NCI-H2171 (cell line): ENCODE measurements at regions not wholly inside any gene's neighbourhood (a gene's known extent, or its start where the extent isn't known, plus 50 kb on each side); places are given as distances from the start of the nearest gene placed in this dataset.
A peak's percentile ranks its signal among the peaks of the same experiment; 100 is the strongest.

Experiments
- DNase-seq: peaks from one replicate; lab custom pipeline; 2025; lab: John Stamatoyannopoulos, UW

- no peak for DNase-seq
Measured at GRCh38 chr2:51638811-51639210, 606.9 kb upstream of the NRXN1 start.

- DNase-seq, result no peak
Measured at GRCh38 chr2:51633073-51633472, 601.1 kb upstream of the NRXN1 start.

- no peak for DNase-seq
Measured at GRCh38 chr2:51629406-51629805, 597.5 kb upstream of the NRXN1 start.

- DNase-seq, result no peak
Measured at GRCh38 chr2:51628917-51629316, 597.0 kb upstream of the NRXN1 start.

GRCh38 chr2:51624995-51625394 lies 593.1 kb upstream of the NRXN1 start:
- no peak for DNase-seq

- no peak for DNase-seq
Measured at GRCh38 chr2:51620796-51621195, 588.9 kb upstream of the NRXN1 start.

- DNase-seq, result no peak
Measured at GRCh38 chr2:51619961-51620360, 588.0 kb upstream of the NRXN1 start.

- no peak for DNase-seq
Measured at GRCh38 chr2:51612387-51612786, 580.5 kb upstream of the NRXN1 start.

- DNase-seq, result no peak
Measured at GRCh38 chr2:51601706-51602105, 569.8 kb upstream of the NRXN1 start.

- peak; percentile 88 for DNase-seq
Measured at GRCh38 chr2:51597086-51597485, 565.2 kb upstream of the NRXN1 start.

GRCh38 chr2:51595836-51596235 lies 563.9 kb upstream of the NRXN1 start:
- DNase-seq, result no peak

GRCh38 chr2:51581636-51582267 lies 549.8 kb upstream of the NRXN1 start:
- DNase-seq, result no peak

- no peak for DNase-seq
Measured at GRCh38 chr2:51579412-51579811, 547.5 kb upstream of the NRXN1 start.

- no peak for DNase-seq
Measured at GRCh38 chr2:51575181-51575580, 543.2 kb upstream of the NRXN1 start.

- DNase-seq, result no peak
Measured at GRCh38 chr2:51559026-51559425, 527.1 kb upstream of the NRXN1 start.

- DNase-seq, result no peak
Measured at GRCh38 chr2:51553476-51553875, 521.5 kb upstream of the NRXN1 start.

- DNase-seq, result no peak
Measured at GRCh38 chr2:51535763-51536162, 503.8 kb upstream of the NRXN1 start.

GRCh38 chr2:51534166-51534565 lies 502.2 kb upstream of the NRXN1 start:
- peak; percentile 88 for DNase-seq

GRCh38 chr2:51528156-51528555 lies 496.2 kb upstream of the NRXN1 start:
- DNase-seq, result peak; percentile 81

GRCh38 chr2:51526766-51527165 lies 494.8 kb upstream of the NRXN1 start:
- no peak for DNase-seq

GRCh38 chr2:51516667-51517066 lies 484.7 kb upstream of the NRXN1 start:
- no peak for DNase-seq

GRCh38 chr2:51511002-51511401 lies 479.1 kb upstream of the NRXN1 start:
- no peak for DNase-seq

- no peak for DNase-seq
Measured at GRCh38 chr2:51510303-51510702, 478.4 kb upstream of the NRXN1 start.

- DNase-seq, result no peak
Measured at GRCh38 chr2:51505533-51505932, 473.6 kb upstream of the NRXN1 start.
